HG03521 (cell line): ENCODE measurements at regions not wholly inside any gene's neighbourhood (a gene's known extent, or its start where the extent isn't known, plus 50 kb on each side); places are given as distances from the start of the nearest gene placed in this dataset.

Experiments used
- ATAC-seq: cut with Tn5 transposase; IDR thresholded peaks from one replicate; pipeline ENCODE4 v1.9.1; 2021; ENCODE audit warnings: mild to moderate bottlenecking, moderate library complexity; ENCODE audit not compliant: unreplicated experiment

- no peak for ATAC-seq
Observed at GRCh38 chr1:232292239-232292638, 337.7 kb downstream of the SIPA1L2 start.

- ATAC-seq, result no peak
Observed at GRCh38 chr1:232291681-232292080, 338.3 kb downstream of the SIPA1L2 start.

- ATAC-seq, result no peak
Observed at GRCh38 chr1:232291261-232291660, 338.7 kb downstream of the SIPA1L2 start.

- no peak for ATAC-seq
Observed at GRCh38 chr1:232290570-232290969, 339.4 kb downstream of the SIPA1L2 start.

- ATAC-seq, result no peak
Observed at GRCh38 chr1:232287676-232288569, 342.0 kb downstream of the SIPA1L2 start.

- ATAC-seq, result no peak
Observed at GRCh38 chr1:232285138-232285537, 344.8 kb downstream of the SIPA1L2 start.

- no peak for ATAC-seq
Observed at GRCh38 chr1:232283864-232284263, 346.1 kb downstream of the SIPA1L2 start.

- no peak for ATAC-seq
Observed at GRCh38 chr1:232282498-232282897, 347.4 kb downstream of the SIPA1L2 start.

- ATAC-seq, result no peak
Observed at GRCh38 chr1:232280910-232281309, 349.0 kb downstream of the SIPA1L2 start.

GRCh38 chr1:232279909-232280400 is 350.0 kb downstream of the SIPA1L2 start:
- ATAC-seq, result no peak

GRCh38 chr1:232278925-232279324 is 351.0 kb downstream of the SIPA1L2 start:
- ATAC-seq, result no peak

GRCh38 chr1:232276651-232277050 is 353.3 kb downstream of the SIPA1L2 start:
- no peak for ATAC-seq

- ATAC-seq, result no peak
Observed at GRCh38 chr1:232274999-232275710, 354.8 kb downstream of the SIPA1L2 start.

- no peak for ATAC-seq
Observed at GRCh38 chr1:232274236-232274855, 355.6 kb downstream of the SIPA1L2 start.

- ATAC-seq, result no peak
Observed at GRCh38 chr1:232273011-232273410, 356.9 kb downstream of the SIPA1L2 start.

- ATAC-seq, result no peak
Observed at GRCh38 chr1:232271991-232272589, 357.8 kb downstream of the SIPA1L2 start.

- ATAC-seq, result no peak
Observed at GRCh38 chr1:232271299-232271698, 358.6 kb downstream of the SIPA1L2 start.

GRCh38 chr1:232269988-232270387 is 359.9 kb downstream of the SIPA1L2 start:
- no peak for ATAC-seq

- no peak for ATAC-seq
Observed at GRCh38 chr1:232267837-232268598, 361.9 kb downstream of the SIPA1L2 start.

GRCh38 chr1:232267092-232267836 is 362.7 kb downstream of the SIPA1L2 start:
- ATAC-seq, result no peak
